ENCODE measurements at regions not wholly inside any gene's neighbourhood (a gene's known extent, or its start where the extent isn't known, plus 50 kb on each side); places are given as distances from the start of the nearest gene placed in this dataset.
A peak's percentile ranks its signal among the peaks of the same experiment; 100 is the strongest.

DNA sequence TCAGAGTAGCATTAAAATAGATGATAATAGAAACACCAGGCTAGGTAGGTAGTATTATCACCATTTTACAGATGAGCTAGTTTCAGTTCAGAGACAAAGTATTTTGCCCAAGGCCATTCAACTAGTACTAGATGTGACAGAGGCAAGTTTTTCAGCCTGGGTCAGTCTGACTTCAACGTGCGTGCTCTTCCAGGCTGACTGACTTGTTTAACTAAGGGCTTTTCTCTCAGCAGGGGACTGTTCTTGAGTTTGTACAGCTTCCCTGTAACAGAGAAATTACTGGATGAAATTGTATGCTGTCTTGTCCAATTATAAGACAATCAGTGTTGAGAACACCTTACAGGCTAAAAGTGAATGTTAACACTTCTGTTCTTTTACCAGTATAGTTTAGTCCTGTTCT is 333.5 kb upstream of the MAN1A1 start:
- H3K9me3 Mint-ChIP-seq, result no peaks in the 10 kb centered on the region
- H3K36me3 Mint-ChIP-seq (ENCODE audit: low read depth), result no peaks in the 10 kb centered on the region
- peaks cover 9% of the 10 kb centered on the region for H3K4me1 Mint-ChIP-seq
- no peak for DNase-seq
- no peak overlapping the region for H3K4me3 Mint-ChIP-seq
- H3K27me3 Mint-ChIP-seq (ENCODE audit: low read depth, poor library complexity), result no peaks in the 10 kb centered on the region
- TF ChIP-seq, protein P1, sequence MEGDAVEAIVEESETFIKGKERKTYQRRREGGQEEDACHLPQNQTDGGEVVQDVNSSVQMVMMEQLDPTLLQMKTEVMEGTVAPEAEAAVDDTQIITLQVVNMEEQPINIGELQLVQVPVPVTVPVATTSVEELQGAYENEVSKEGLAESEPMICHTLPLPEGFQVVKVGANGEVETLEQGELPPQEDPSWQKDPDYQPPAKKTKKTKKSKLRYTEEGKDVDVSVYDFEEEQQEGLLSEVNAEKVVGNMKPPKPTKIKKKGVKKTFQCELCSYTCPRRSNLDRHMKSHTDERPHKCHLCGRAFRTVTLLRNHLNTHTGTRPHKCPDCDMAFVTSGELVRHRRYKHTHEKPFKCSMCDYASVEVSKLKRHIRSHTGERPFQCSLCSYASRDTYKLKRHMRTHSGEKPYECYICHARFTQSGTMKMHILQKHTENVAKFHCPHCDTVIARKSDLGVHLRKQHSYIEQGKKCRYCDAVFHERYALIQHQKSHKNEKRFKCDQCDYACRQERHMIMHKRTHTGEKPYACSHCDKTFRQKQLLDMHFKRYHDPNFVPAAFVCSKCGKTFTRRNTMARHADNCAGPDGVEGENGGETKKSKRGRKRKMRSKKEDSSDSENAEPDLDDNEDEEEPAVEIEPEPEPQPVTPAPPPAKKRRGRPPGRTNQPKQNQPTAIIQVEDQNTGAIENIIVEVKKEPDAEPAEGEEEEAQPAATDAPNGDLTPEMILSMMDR (IDR thresholded peaks at IDR 0.05), result no peak
- no peak overlapping the region for H3K27ac Mint-ChIP-seq

- Mint-ChIP-seq H3K4me3 (no peak overlapping the region), H3K9me3 (no peaks in the 10 kb centered on the region), H3K4me1 (peaks cover 12% of the 10 kb centered on the region), H3K27ac (no peak overlapping the region), H3K36me3 (ENCODE audit: low read depth) (no peaks in the 10 kb centered on the region), H3K27me3 (ENCODE audit: low read depth, poor library complexity) (no peaks in the 10 kb centered on the region)
- TF ChIP-seq, protein P1 (IDR thresholded peaks at IDR 0.05), result no peak
- DNase-seq, result no peak
These were observed 329.4 kb upstream of the MAN1A1 start for GRCh38 chr6:119678961-119679360.

GRCh38 chr6:119677384-119677783 is 327.8 kb upstream of the MAN1A1 start:
- DNase-seq, result no peak
- peaks cover 14% of the 10 kb centered on the region for H3K4me1 Mint-ChIP-seq

DNA sequence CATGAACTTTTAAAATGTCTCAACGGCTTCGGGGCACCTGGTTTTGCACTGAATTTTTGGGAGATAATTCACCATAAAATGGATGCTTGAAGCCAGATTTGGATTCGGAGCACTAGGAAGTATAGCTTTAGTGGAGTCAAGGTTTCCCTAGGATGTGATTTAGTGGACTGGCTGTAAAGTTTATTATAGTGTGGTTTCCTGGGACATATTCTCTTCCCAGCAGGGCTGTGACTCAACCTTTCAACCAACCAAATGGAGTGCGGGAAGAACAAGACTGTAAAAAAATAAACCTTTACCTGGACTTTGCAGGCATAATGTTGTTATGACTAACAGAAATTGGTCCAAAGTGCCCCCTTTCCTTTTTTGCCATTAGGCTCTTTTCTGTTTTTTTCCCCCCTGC is 327.4 kb upstream of the MAN1A1 start:
- peaks cover 17% of the 10 kb centered on the region for H3K4me1 Mint-ChIP-seq
- H3K27me3 Mint-ChIP-seq (ENCODE audit: low read depth, poor library complexity), result no peaks in the 10 kb centered on the region
- no peak overlapping the region for H3K4me3 Mint-ChIP-seq
- H3K36me3 Mint-ChIP-seq (ENCODE audit: low read depth), result no peaks in the 10 kb centered on the region
- TF ChIP-seq, protein P1 (IDR thresholded peaks at IDR 0.05), result no peak
- H3K9me3 Mint-ChIP-seq, result no peaks in the 10 kb centered on the region
- no peak for DNase-seq
- peak overlapping the region; percentile 95 for H3K27ac Mint-ChIP-seq

More at GRCh38 chr6:119677384-119677783, 327.8 kb upstream of the MAN1A1 start:
- Mint-ChIP-seq H3K36me3 (ENCODE audit: low read depth) (no peaks in the 10 kb centered on the region), H3K27me3 (ENCODE audit: low read depth, poor library complexity) (no peaks in the 10 kb centered on the region), H3K27ac (peak overlapping the region; percentile 95), H3K4me3 (peak overlapping the region; percentile 5), H3K9me3 (no peaks in the 10 kb centered on the region)
- TF ChIP-seq, protein P1 (IDR thresholded peaks at IDR 0.05), result no peak

- Mint-ChIP-seq H3K9me3 (no peaks in the 10 kb centered on the region), H3K27ac (peak overlapping the region; percentile 24), H3K27me3 (ENCODE audit: low read depth, poor library complexity) (no peaks in the 10 kb centered on the region)
These were observed 326.7 kb upstream of the MAN1A1 start for GRCh38 chr6:119676230-119676629.

GRCh38 chr6:119673741-119674140 is 324.2 kb upstream of the MAN1A1 start:
- Mint-ChIP-seq H3K27me3 (ENCODE audit: low read depth, poor library complexity) (no peaks in the 10 kb centered on the region), H3K4me3 (no peak overlapping the region), H3K9me3 (no peaks in the 10 kb centered on the region), H3K36me3 (ENCODE audit: low read depth) (no peaks in the 10 kb centered on the region), H3K27ac (no peak overlapping the region), H3K4me1 (peaks cover 37% of the 10 kb centered on the region)
- no peak for DNase-seq
- TF ChIP-seq, protein P1 (IDR thresholded peaks at IDR 0.05), result no peak

More at GRCh38 chr6:119676230-119676629, 326.7 kb upstream of the MAN1A1 start:
- TF ChIP-seq, protein P1 (IDR thresholded peaks at IDR 0.05), result no peak
- peaks cover 19% of the 10 kb centered on the region for H3K4me1 Mint-ChIP-seq
- no peak for DNase-seq
- no peaks in the 10 kb centered on the region for H3K36me3 Mint-ChIP-seq (ENCODE audit: low read depth)
- no peak overlapping the region for H3K4me3 Mint-ChIP-seq
